A673 (cell line): ENCODE measurements at regions not wholly inside any gene's neighbourhood (a gene's known extent, or its start where the extent isn't known, plus 50 kb on each side); places are given as distances from the start of the nearest gene placed in this dataset.
A peak's percentile ranks its signal among the peaks of the same experiment; 100 is the strongest.

Experiments
- BruUV-seq: library from RNA; stranded (reverse); fragments of 400-500 nt; replicated peaks from 2 replicates; lab custom pipeline; 2021; lab: Mats Ljungman, UMichigan
- CTCF ChIA-PET: fragments of 300-600 bp; sonication (Branson Sonifier 250); formaldehyde crosslinking; loops from one replicate; lab custom pipeline; 2022; ENCODE audit warnings: antibody characterized with exemption; lab: Charles Lee
- POLR2A ChIA-PET: fragments of 300-600 bp; sonication (Branson Sonifier 250); formaldehyde crosslinking; loops from one replicate; lab custom pipeline; 2022; ENCODE audit warnings: antibody characterized with exemption; ENCODE audit not compliant: low non-redundant PET; lab: Charles Lee
- DNase-seq: peaks from one replicate; pipeline ENCODE4 v3.0.0-alpha.2; 2015; ENCODE audit warnings: low spot score
- H3K27ac ChIP-seq: fragments of 200-600 bp; sonication (generic); 2 replicates; pipeline ENCODE4 v1.5.1; 2016; ENCODE audit warnings: mixed run types, low read depth, mild to moderate bottlenecking, mixed read lengths, antibody characterized with exemption, low read length; ENCODE audit not compliant: poor library complexity, severe bottlenecking
- H3K27me3 ChIP-seq: fragments of 200-600 bp; sonication (generic); replicated peaks from 2 replicates; pipeline ENCODE4 v1.6.1; 2017; ENCODE audit warnings: mixed run types, low read depth, mild to moderate bottlenecking, mixed read lengths, antibody characterized with exemption, low read length; ENCODE audit not compliant: insufficient read depth, poor library complexity
- H3K36me3 ChIP-seq: fragments of 200-600 bp; sonication (generic); 2 replicates; pipeline ENCODE4 v1.6.1; 2016; ENCODE audit warnings: mixed run types, mild to moderate bottlenecking, mixed read lengths, antibody characterized with exemption, low read length; ENCODE audit not compliant: insufficient read depth, poor library complexity, severe bottlenecking
- H3K4me1 ChIP-seq: fragments of 200-600 bp; sonication (generic); 2 replicates; pipeline ENCODE4 v1.6.1; 2017; ENCODE audit warnings: mixed run types, mild to moderate bottlenecking, mixed read lengths, antibody characterized with exemption, low read length; ENCODE audit not compliant: insufficient read depth, poor library complexity, severe bottlenecking
- H3K4me3 ChIP-seq: fragments of 200-600 bp; sonication (generic); 2 replicates; pipeline ENCODE4 v1.5.1; 2016; ENCODE audit warnings: low read depth, mixed run types, mild to moderate bottlenecking, mixed read lengths, low read length; ENCODE audit not compliant: poor library complexity, severe bottlenecking
- H3K9me3 ChIP-seq: fragments of 200-600 bp; sonication (generic); 2 replicates; pipeline ENCODE4 v1.6.1; 2016; ENCODE audit warnings: mixed run types, low read depth, mild to moderate bottlenecking, mixed read lengths, antibody characterized with exemption, low read length; ENCODE audit not compliant: poor library complexity, severe bottlenecking
- EZH2 ChIP-seq: fragments of 200-600 bp; sonication (generic); IDR thresholded peaks from 2 replicates; pipeline ENCODE4 v1.6.1; 2017; ENCODE audit warnings: borderline replicate concordance, low read depth, mild to moderate bottlenecking, mixed read lengths, antibody characterized with exemption, low read length; ENCODE audit not compliant: poor library complexity, severe bottlenecking
- intact Hi-C: fragments of 100-400 bp; cut with micrococcal nuclease; formaldehyde crosslinking; loops from one replicate; pipeline ENCODE4 v1.10.0; 2022; ENCODE audit not compliant: unreplicated experiment
- TF ChIP-seq, protein P1 (sequence below): fragments of 300-800, 200-600 bp; sonication (generic); conservative IDR thresholded peaks from 2 replicates; pipeline ENCODE4 v1.5.1; 2017; ENCODE audit warnings: low read depth, mild to moderate bottlenecking, antibody characterized with exemption, low read length, moderate library complexity, mixed read lengths

GRCh38 chr4:137601934-137602333 is 69.6 kb upstream of the PCDH18 start:
- POLR2A ChIA-PET: no interaction called here
- no peak overlapping the region for H3K4me3 ChIP-seq
- no peaks in the 10 kb centered on the region for H3K36me3 ChIP-seq
- H3K27ac ChIP-seq: no peak overlapping the region
- intact Hi-C loops: no loop called here
- no peaks in the 10 kb centered on the region for H3K27me3 ChIP-seq
- H3K4me1 ChIP-seq: peaks cover 19% of the 10 kb centered on the region
- CTCF ChIA-PET: no interaction called here
- no peak for TF ChIP-seq EZH2
- TF ChIP-seq, protein P1, sequence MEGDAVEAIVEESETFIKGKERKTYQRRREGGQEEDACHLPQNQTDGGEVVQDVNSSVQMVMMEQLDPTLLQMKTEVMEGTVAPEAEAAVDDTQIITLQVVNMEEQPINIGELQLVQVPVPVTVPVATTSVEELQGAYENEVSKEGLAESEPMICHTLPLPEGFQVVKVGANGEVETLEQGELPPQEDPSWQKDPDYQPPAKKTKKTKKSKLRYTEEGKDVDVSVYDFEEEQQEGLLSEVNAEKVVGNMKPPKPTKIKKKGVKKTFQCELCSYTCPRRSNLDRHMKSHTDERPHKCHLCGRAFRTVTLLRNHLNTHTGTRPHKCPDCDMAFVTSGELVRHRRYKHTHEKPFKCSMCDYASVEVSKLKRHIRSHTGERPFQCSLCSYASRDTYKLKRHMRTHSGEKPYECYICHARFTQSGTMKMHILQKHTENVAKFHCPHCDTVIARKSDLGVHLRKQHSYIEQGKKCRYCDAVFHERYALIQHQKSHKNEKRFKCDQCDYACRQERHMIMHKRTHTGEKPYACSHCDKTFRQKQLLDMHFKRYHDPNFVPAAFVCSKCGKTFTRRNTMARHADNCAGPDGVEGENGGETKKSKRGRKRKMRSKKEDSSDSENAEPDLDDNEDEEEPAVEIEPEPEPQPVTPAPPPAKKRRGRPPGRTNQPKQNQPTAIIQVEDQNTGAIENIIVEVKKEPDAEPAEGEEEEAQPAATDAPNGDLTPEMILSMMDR: no peak
- no peak for DNase-seq
- no TSS peak for BruUV-seq
- H3K9me3 ChIP-seq: no peaks in the 10 kb centered on the region

DNA sequence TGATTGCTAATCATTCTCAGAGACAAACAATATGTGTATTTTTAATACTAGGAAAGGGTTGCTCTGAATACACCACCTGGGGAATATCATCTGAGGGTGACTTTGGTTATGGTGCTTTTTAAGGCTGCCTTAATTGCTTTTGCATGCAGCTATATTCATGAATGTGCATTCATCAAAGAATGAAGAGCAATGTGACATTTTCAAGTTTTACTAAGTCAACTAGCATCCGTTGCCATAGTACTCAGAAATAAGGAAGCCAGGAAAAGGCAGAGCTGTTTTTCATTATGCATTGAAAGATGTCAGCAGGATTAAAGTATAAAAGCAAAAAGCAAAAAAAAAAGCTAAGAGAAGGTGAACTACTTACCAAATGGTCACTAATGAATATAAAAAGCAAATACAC is 67.4 kb upstream of the PCDH18 start:
- Histone ChIP-seq H3K4me3 (no peak overlapping the region), H3K4me1 (peaks cover 19% of the 10 kb centered on the region), H3K9me3 (no peaks in the 10 kb centered on the region), H3K27ac (no peak overlapping the region), H3K36me3 (no peaks in the 10 kb centered on the region), H3K27me3 (no peaks in the 10 kb centered on the region)
- DNase-seq: no peak
- TF ChIP-seq EZH2: no peak
- TF ChIP-seq, protein P1: no peak
- intact Hi-C loops: no loop called here
- POLR2A ChIA-PET: no interaction called here
- no TSS peak for BruUV-seq
- CTCF ChIA-PET: no interaction called here

DNA sequence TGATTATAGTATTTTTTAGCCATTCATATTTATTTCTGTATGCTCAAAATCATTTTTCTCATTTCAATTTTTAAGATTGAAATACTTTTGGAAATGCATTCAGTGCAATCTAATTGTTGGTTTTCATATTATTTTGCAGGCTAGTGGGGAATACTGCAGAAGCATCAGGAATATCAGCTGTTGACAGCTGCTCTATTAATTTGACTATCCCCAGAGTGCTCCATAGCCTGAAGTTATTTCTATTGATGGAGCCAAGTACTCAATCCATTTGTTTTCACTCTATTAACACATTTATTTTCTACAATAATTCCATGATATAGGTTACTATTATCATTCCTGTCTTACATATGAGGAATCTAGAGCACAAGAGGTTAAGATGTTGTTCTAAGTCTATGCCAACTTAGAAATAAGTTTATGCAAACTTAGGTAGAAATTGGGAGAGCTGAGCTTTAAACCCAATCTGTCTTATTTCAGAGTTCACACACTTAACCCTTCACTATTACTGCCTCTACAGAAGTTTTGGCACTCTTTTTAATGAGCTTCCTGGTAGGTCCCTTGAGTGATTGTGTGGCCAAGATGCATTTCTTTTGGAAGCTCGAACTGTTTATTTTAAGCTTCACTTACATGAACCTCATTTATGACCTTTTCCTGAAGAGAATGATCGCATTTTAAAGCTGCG is 65.6 kb upstream of the PCDH18 start:
- no TSS peak for BruUV-seq
- no peak overlapping the region for H3K27ac ChIP-seq
- TF ChIP-seq EZH2: no peak
- TF ChIP-seq, protein P1: no peak
- no peaks in the 10 kb centered on the region for H3K27me3 ChIP-seq
- peak; percentile 81 for DNase-seq
- H3K4me1 ChIP-seq: peaks cover 19% of the 10 kb centered on the region
- H3K36me3 ChIP-seq: no peaks in the 10 kb centered on the region
- H3K9me3 ChIP-seq: no peaks in the 10 kb centered on the region
- ChIA-PET POLR2A (interaction anchor here (0.6 kb wide), 1 partner anchor 590 kb away, joined by 4 read pairs; no protein-coding TSS in a partner anchor), CTCF (no interaction called here)
- H3K4me3 ChIP-seq: no peak overlapping the region
- intact Hi-C loops: no loop called here
